DND-41 (cell line): ENCODE measurements at regions not wholly inside any gene's neighbourhood (a gene's known extent, or its start where the extent isn't known, plus 50 kb on each side); places are given as distances from the start of the nearest gene placed in this dataset.

Experiments
- ATAC-seq: fragments of 200-7000 bp; cut with Tn5 transposase; 3 replicates; pipeline ENCODE4 v1.9.1; 2021; ENCODE audit warnings: low read depth; ENCODE audit not compliant: insufficient read depth
- DNase-seq: peaks from one replicate; pipeline ENCODE4 v3.0.0-alpha.2; 2020
- H2AFZ ChIP-seq: 2 replicates; pipeline ENCODE4 v1.6.0; 2012; ENCODE audit warnings: low read depth, low read length
- H3K27ac ChIP-seq: 2 replicates; pipeline ENCODE4 v1.5.1; 2012; ENCODE audit warnings: low read length, inconsistent platforms
- H3K27me3 ChIP-seq: fragments of 200-600 bp; sonication (generic); 2 replicates; pipeline ENCODE4 v1.6.0; 2012; ENCODE audit warnings: low read length, mild to moderate bottlenecking, inconsistent platforms; ENCODE audit not compliant: insufficient read depth, poor library complexity
- H3K36me3 ChIP-seq: 2 replicates; pipeline ENCODE4 v1.5.1; 2012; ENCODE audit warnings: low read length, inconsistent platforms; ENCODE audit not compliant: insufficient read depth
- H3K4me1 ChIP-seq: 2 replicates; pipeline ENCODE4 v1.5.1; 2012; ENCODE audit warnings: mild to moderate bottlenecking, low read length; ENCODE audit not compliant: insufficient read depth
- H3K4me2 ChIP-seq: 2 replicates; pipeline ENCODE4 v1.6.0; 2012; ENCODE audit warnings: mild to moderate bottlenecking, moderate library complexity, low read length, inconsistent platforms; ENCODE audit not compliant: insufficient read depth
- H3K4me3 ChIP-seq, 2 experiments: fragments of 200-600 bp in 1 of 2; shearing (Covaris generic) in 1 of 2; 2 replicates each; pipeline ENCODE4 v1.5.1; 2012 to 2016; ENCODE audit warnings: inconsistent platforms in 2 of 2, low read length in 2 of 2, mild to moderate bottlenecking in 2 of 2, low read depth in 1 of 2, moderate library complexity in 1 of 2
- H3K79me2 ChIP-seq: 2 replicates; pipeline ENCODE4 v1.6.0; 2012; ENCODE audit warnings: low read length, inconsistent platforms; ENCODE audit not compliant: insufficient read depth
- H3K9ac ChIP-seq: 2 replicates; pipeline ENCODE4 v1.6.0; 2012; ENCODE audit warnings: low read depth, mild to moderate bottlenecking, inconsistent platforms, low read length, moderate library complexity
- H3K9me3 ChIP-seq: 2 replicates; pipeline ENCODE4 v1.5.1; 2012; ENCODE audit warnings: low read length, moderate library complexity, mild to moderate bottlenecking, inconsistent platforms; ENCODE audit not compliant: insufficient read depth, severe bottlenecking
- H4K20me1 ChIP-seq: 2 replicates; pipeline ENCODE4 v1.6.0; 2012; ENCODE audit warnings: low read length; ENCODE audit not compliant: insufficient read depth
- CTCF ChIP-seq: IDR thresholded peaks from 2 replicates; pipeline ENCODE4 v1.5.1; 2012; ENCODE audit warnings: borderline replicate concordance, low read length, moderate library complexity, mild to moderate bottlenecking; ENCODE audit not compliant: poor library complexity, severe bottlenecking; ENCODE audit errors: extremely low read depth
- EZH2 ChIP-seq: IDR thresholded peaks from 3 replicates; pipeline ENCODE4 v1.6.1; 2012; ENCODE audit warnings: borderline replicate concordance, low read depth, mild to moderate bottlenecking, moderate library complexity, low read length, inconsistent platforms; ENCODE audit not compliant: severe bottlenecking

GRCh38 chr17:72369366-72369765, 248.5 kb downstream of the SOX9 start:
- H3K27ac ChIP-seq: no peak overlapping the region
- no peak overlapping the region for H3K9ac ChIP-seq
- H2AFZ ChIP-seq: no peak overlapping the region
- TF ChIP-seq CTCF: no peak
- no peak for TF ChIP-seq EZH2
- no peak overlapping the region for H3K4me3 ChIP-seq
- H3K4me2 ChIP-seq: no peak overlapping the region
- no peaks in the 10 kb centered on the region for H3K79me2 ChIP-seq
- no peak for DNase-seq
- H4K20me1 ChIP-seq: no peaks in the 10 kb centered on the region
- ATAC-seq: no peak
- no peaks in the 10 kb centered on the region for H3K36me3 ChIP-seq
- no peaks in the 10 kb centered on the region for H3K4me1 ChIP-seq
- H3K27me3 ChIP-seq: no peaks in the 10 kb centered on the region
- H3K9me3 ChIP-seq: no peaks in the 10 kb centered on the region

- Histone ChIP-seq H3K9ac (no peak overlapping the region), H3K9me3 (no peaks in the 10 kb centered on the region), H2AFZ (no peak overlapping the region), H3K4me2 (no peak overlapping the region), H3K36me3 (no peaks in the 10 kb centered on the region), H3K27ac (no peak overlapping the region), H3K4me3 (no peak overlapping the region), H3K79me2 (no peaks in the 10 kb centered on the region), H4K20me1 (no peaks in the 10 kb centered on the region), H3K4me1 (no peaks in the 10 kb centered on the region), H3K27me3 (no peaks in the 10 kb centered on the region)
- DNase-seq (no peak), ATAC-seq (no peak)
- TF ChIP-seq CTCF (no peak), EZH2 (no peak)
Observed at GRCh38 chr17:72370819-72371218, 250.0 kb downstream of the SOX9 start.

- Histone ChIP-seq H3K9me3 (no peaks in the 10 kb centered on the region), H3K27ac (no peak overlapping the region), H3K27me3 (no peaks in the 10 kb centered on the region), H3K4me2 (no peak overlapping the region), H3K4me1 (no peaks in the 10 kb centered on the region), H3K79me2 (no peaks in the 10 kb centered on the region), H3K9ac (no peak overlapping the region), H3K36me3 (no peaks in the 10 kb centered on the region), H2AFZ (no peak overlapping the region), H4K20me1 (no peaks in the 10 kb centered on the region), H3K4me3 (no peak overlapping the region)
- no peak for DNase-seq
- TF ChIP-seq CTCF (no peak), EZH2 (no peak)
- ATAC-seq: no peak
Observed at GRCh38 chr17:72372185-72372584, 251.4 kb downstream of the SOX9 start.
